Activated CD4-positive, alpha-beta T cell treated with anti-CD3 and anti-CD28 coated beads for 48 hours (primary cell): ENCODE measurements at regions not wholly inside any gene's neighbourhood (a gene's known extent, or its start where the extent isn't known, plus 50 kb on each side); places are given as distances from the start of the nearest gene placed in this dataset.
"Not testable (repeated sequence)": the region's sequence is repeated elsewhere in the genome, so short reads cannot be mapped to it uniquely, and the experiment has no call there.

Experiments used
- DNase-seq: peaks from one replicate; pipeline ENCODE4 v3.0.0-alpha.2; 2020

DNA sequence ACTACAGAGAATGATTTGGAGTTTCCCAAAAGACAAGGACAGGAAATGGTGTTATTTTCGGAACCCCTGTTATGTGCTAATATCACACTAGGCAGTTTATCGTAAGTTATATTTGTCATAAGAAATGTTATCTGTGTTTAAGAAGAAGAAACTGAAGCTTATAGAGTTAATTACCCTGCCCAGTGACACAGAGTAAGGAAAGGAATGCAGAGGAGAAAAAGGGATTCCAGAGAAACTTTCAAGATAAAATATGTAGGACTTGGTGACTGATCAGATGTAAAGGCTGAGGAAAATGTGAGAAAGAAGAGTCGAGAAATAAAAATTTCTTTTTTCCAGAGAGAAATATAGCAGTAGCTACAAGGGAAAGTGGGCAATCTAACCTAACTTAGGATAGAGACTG lies 63.5 kb upstream of the ZNF746 start:
- no peak for DNase-seq

DNA sequence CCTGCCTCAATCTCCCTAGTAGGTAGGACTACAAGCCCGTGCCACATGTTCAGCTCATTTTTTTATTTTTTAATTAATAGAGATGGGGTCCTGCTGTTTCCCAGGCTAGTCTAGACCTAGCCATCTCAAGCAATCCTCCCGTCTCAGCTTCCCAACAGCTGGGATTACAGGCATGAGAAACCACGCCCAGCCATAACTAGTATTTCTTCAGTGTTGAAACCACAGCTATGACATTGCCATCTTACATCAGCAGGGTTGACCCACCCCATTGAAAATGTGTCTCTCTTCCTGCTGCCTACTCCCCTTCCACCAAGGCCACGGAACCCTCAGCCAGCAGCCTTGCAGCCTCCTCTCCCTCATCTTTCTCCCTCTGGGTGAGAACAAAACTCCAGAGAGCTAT lies 62.1 kb upstream of the ZNF746 start:
- no peak for DNase-seq

DNA sequence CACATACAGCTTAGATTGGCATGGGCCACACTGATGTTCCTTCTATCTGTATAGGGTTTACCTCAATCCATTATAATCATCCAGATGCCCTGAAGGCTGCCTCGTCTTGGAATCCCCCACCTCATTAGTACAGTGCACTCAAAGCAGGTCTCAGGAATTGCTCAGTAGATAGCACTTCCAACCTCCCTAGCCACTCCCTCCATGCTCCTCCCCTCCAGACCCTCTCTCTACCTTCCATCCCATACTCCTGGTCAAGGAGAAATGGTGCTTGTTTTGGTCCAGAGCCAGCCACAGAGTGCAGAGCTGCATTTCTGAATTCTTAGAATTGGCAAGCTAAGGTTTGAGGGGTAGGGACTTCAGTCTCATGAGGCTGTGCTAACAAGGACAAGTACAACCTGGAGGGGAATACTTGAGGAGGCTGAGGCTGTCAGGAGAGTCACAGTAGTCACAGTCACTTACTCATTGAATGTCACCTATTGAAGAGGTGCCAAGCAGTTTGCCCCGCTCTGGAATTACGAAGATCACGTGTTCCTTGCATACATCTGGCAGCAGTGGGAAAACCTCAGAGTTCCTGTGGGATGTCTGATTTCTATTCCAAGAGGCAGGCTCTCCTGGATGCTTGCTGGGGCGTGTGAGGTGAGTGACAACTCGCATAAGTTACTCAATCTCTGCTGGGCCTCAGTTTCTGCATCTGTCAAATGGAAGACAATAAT lies 60.7 kb upstream of the ZNF746 start:
- no peak for DNase-seq

DNA sequence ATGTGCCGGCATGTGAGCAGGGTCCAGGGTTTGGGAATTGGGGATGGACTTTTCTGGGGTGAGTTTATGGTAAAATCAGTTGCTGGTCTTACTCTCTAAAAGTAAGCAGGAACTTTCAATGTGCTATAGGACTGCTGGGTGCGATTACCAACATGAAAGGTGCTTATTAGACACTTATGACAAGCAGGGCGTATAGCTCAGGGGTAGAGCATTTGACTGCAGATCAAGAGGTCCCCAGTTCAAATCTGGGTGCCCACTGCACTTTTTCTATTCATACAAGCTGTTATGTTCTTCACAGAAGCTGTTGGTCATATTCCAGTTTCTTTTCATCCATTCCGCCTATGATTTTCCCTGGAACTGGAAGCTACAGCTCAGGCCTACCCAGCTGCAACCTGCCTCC lies 58.9 kb upstream of the ZNF746 start:
- DNase-seq: not testable (repeated sequence)

DNA sequence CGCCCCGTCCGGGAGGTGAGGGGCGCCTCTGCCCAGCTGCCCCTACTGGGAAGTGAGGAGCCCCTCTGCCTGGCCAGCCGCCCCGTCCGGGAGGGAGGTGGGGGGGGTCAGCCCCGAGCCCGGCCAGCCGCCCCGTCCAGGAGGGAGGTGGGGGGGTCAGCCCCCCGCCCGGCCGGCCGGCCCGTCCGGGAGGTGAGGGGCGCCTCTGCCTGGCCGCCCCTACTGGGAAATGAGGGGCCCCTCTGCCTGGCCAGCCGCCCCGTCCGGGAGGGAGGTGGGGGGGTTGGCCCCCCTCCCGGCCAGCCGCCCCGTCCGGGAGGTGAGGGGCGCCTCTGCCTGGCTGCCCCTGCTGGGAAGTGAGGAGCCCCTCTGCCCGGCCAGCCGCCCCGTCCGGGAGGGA lies 57.2 kb upstream of the ZNF746 start:
- not testable (repeated sequence) for DNase-seq

DNA sequence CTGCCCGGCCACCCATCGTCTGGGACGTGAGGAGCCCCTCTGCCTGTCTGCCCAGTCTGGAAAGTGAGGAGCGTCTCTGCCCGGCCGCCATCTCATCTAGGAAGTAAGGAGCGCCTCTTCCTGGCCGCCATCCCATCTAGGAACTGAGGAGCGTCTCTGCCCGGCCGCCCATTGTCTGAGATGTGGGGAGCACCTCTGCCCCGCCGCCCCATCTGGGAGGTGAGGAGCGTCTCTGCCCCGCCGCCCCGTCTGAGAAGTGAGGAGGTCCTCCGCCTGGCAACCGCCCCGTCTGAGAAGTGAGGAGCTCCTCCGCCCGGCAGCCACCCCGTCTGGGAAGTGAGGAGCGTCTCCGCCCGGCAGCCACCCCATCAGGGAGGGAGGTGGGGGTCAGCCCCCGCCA lies 56.4 kb upstream of the ZNF746 start:
- DNase-seq: not testable (repeated sequence)

DNA sequence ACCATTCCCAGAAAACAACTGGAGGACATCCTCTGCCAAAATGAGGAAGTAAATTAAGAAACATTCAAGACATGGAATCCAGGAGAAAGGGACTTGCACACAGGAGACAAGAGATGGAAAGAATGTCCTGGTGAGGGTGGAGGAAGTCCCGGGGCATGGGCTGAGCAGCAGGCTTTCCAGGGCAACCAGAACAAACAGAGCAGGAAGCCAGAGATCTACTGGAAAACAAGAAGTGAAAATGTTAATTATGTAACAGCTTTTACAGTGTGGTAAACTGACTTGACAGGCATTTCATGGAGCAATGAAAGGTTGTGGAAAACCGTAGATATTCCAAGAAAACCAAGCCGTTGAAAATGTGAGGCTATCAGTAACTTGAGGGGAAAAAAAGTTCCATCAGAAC lies 55.2 kb upstream of the ZNF746 start:
- no peak for DNase-seq
